SW 1271 (cell line): ENCODE measurements at regions not wholly inside any gene's neighbourhood (a gene's known extent, or its start where the extent isn't known, plus 50 kb on each side); places are given as distances from the start of the nearest gene placed in this dataset.

Source experiments
- DNase-seq, 2 experiments: peaks; one replicate each; lab custom pipeline; 2025; lab: John Stamatoyannopoulos, UW

- no peak for DNase-seq
Observed at GRCh38 chr6:137779982-137780381, 87.1 kb upstream of the TNFAIP3 start.

GRCh38 chr6:137780447-137781034 is 86.5 kb upstream of the TNFAIP3 start:
- no peak for DNase-seq

GRCh38 chr6:137781639-137782038 is 85.4 kb upstream of the TNFAIP3 start:
- DNase-seq = no peak

GRCh38 chr6:137782166-137783039 is 84.7 kb upstream of the TNFAIP3 start:
- no peak for DNase-seq

- no peak for DNase-seq
Observed at GRCh38 chr6:137783710-137784109, 83.3 kb upstream of the TNFAIP3 start.

GRCh38 chr6:137784583-137784982 is 82.5 kb upstream of the TNFAIP3 start:
- no peak for DNase-seq

- no peak for DNase-seq
Observed at GRCh38 chr6:137787016-137787415, 80.0 kb upstream of the TNFAIP3 start.

GRCh38 chr6:137788248-137788647 is 78.8 kb upstream of the TNFAIP3 start:
- no peak for DNase-seq

GRCh38 chr6:137791281-137792159 is 75.5 kb upstream of the TNFAIP3 start:
- no peak for DNase-seq

GRCh38 chr6:137792160-137793033 is 74.7 kb upstream of the TNFAIP3 start:
- no peak for DNase-seq

GRCh38 chr6:137793805-137794515 is 73.1 kb upstream of the TNFAIP3 start:
- DNase-seq = no peak

GRCh38 chr6:137794516-137795201 is 72.4 kb upstream of the TNFAIP3 start:
- no peak for DNase-seq

GRCh38 chr6:137795501-137795900 is 71.6 kb upstream of the TNFAIP3 start:
- no peak for DNase-seq

- DNase-seq = no peak
Observed at GRCh38 chr6:137798261-137798660, 68.8 kb upstream of the TNFAIP3 start.

GRCh38 chr6:137798846-137799245 is 68.2 kb upstream of the TNFAIP3 start:
- DNase-seq = no peak

GRCh38 chr6:137799950-137800568 is 67.0 kb upstream of the TNFAIP3 start:
- peak in 1 of 2 experiments; percentile 38 for DNase-seq

- DNase-seq = no peak
Observed at GRCh38 chr6:137800762-137801161, 66.3 kb upstream of the TNFAIP3 start.

GRCh38 chr6:137801352-137802114 is 65.5 kb upstream of the TNFAIP3 start:
- DNase-seq = no peak
